ENCODE measurements at regions not wholly inside any gene's neighbourhood (a gene's known extent, or its start where the extent isn't known, plus 50 kb on each side); places are given as distances from the start of the nearest gene placed in this dataset.
A peak's percentile ranks its signal among the peaks of the same experiment; 100 is the strongest.

DNA sequence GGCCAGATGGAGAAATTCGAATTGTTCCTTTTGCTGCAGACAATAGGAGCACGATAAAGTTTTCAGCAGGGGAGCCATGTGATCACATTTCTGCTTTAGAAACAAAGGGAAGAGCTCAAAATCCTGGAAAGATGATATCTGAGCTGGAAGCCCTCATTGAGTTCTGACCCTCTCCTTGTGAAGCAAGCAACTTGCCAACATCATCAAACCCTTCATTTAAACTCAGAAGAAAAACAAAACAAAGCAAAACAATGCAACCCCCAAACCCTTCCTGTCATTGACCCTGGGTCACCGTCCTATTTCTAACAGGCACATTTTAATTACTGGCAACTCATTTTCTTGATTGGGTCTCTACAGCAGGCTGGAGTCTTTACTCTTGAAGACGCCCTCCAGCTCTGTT, 198.3 kb upstream of the ZNF32 start:
- 61% methylated on average over 4 of the region's 4 CpGs for WGBS
- no peak for DNase-seq (ENCODE audit: low spot score)
- Histone ChIP-seq H3K27ac (ENCODE audit: low read depth in 1 of 2, low read length in 2 of 2) (no peak overlapping the region), H3K27me3 (ENCODE audit: control insufficient read depth in 4 of 4, insufficient read depth in 4 of 4, low read length in 3 of 4) (no peaks in the 10 kb centered on the region), H3K4me3 (ENCODE audit: low read depth in 1 of 3, low read length in 3 of 3) (no peak overlapping the region), H3K9me3 (ENCODE audit: control insufficient read depth in 4 of 4, low read length in 3 of 4) (no peaks in the 10 kb centered on the region), H3K9ac (ENCODE audit: low read depth in 1 of 2, low read length in 2 of 2) (no peak overlapping the region), H3K4me1 (ENCODE audit: control insufficient read depth in 4 of 4, insufficient read depth in 4 of 4, low read length in 3 of 4) (no peaks in the 10 kb centered on the region), H3K36me3 (ENCODE audit: control insufficient read depth in 4 of 4, insufficient read depth in 3 of 4, low read depth in 1 of 4, low read length in 3 of 4) (no peaks in the 10 kb centered on the region)
- TF ChIP-seq NR2F2 (IDR thresholded peaks at IDR 0.05) (peak; percentile 73), HNF4A (conservative IDR thresholded peaks at IDR 0.05) (no peak)

DNA sequence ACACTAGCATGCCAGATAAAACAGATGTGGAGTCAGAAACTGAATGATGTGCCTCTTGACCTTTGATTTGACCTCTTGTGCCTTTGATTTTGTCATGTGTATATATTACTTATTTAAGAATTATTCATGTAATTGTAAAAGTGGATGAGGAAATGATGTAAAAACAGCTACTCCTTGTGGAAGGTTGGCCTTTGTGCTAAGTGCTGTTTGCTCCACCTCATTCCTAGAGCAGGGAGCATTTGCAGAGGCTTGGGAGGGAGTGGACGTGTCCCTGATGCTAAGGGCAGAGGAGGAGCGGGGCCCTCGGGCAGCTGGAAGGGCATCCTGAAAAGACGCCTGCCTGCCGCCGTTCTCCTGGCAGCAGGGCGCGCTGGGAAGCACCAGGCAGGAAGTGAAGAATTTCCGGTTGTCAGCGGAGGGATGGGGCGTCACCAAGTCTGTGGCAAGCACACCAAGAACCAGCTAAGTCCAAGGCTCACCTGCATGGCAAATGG, 197.6 kb upstream of the ZNF32 start:
- 59% methylated on average over 11 of the region's 11 CpGs for WGBS
- Histone ChIP-seq H3K36me3 (ENCODE audit: control insufficient read depth in 4 of 4, insufficient read depth in 3 of 4, low read depth in 1 of 4, low read length in 3 of 4) (no peaks in the 10 kb centered on the region), H3K4me1 (ENCODE audit: control insufficient read depth in 4 of 4, insufficient read depth in 4 of 4, low read length in 3 of 4) (no peaks in the 10 kb centered on the region), H3K27me3 (ENCODE audit: control insufficient read depth in 4 of 4, insufficient read depth in 4 of 4, low read length in 3 of 4) (no peaks in the 10 kb centered on the region), H3K4me3 (ENCODE audit: low read depth in 1 of 3, low read length in 3 of 3) (no peak overlapping the region), H3K27ac (ENCODE audit: low read depth in 1 of 2, low read length in 2 of 2) (peak overlapping the region; percentile 37 to 67), H3K9me3 (ENCODE audit: control insufficient read depth in 4 of 4, low read length in 3 of 4) (no peaks in the 10 kb centered on the region), H3K9ac (ENCODE audit: low read depth in 1 of 2, low read length in 2 of 2) (no peak overlapping the region)
- DNase-seq (ENCODE audit: low spot score), result no peak
- TF ChIP-seq NR2F2 (IDR thresholded peaks at IDR 0.05) (peak; percentile 82), RAD21 (IDR thresholded peaks at IDR 0.05) (peak; percentile 29 to 41), JUND (IDR thresholded peaks at IDR 0.05) (no peak), HNF4G (IDR thresholded peaks at IDR 0.05) (no peak), HNF4A (conservative IDR thresholded peaks at IDR 0.05) (no peak), YY1 (IDR thresholded peaks at IDR 0.05) (no peak)
- TF ChIP-seq, protein P1, sequence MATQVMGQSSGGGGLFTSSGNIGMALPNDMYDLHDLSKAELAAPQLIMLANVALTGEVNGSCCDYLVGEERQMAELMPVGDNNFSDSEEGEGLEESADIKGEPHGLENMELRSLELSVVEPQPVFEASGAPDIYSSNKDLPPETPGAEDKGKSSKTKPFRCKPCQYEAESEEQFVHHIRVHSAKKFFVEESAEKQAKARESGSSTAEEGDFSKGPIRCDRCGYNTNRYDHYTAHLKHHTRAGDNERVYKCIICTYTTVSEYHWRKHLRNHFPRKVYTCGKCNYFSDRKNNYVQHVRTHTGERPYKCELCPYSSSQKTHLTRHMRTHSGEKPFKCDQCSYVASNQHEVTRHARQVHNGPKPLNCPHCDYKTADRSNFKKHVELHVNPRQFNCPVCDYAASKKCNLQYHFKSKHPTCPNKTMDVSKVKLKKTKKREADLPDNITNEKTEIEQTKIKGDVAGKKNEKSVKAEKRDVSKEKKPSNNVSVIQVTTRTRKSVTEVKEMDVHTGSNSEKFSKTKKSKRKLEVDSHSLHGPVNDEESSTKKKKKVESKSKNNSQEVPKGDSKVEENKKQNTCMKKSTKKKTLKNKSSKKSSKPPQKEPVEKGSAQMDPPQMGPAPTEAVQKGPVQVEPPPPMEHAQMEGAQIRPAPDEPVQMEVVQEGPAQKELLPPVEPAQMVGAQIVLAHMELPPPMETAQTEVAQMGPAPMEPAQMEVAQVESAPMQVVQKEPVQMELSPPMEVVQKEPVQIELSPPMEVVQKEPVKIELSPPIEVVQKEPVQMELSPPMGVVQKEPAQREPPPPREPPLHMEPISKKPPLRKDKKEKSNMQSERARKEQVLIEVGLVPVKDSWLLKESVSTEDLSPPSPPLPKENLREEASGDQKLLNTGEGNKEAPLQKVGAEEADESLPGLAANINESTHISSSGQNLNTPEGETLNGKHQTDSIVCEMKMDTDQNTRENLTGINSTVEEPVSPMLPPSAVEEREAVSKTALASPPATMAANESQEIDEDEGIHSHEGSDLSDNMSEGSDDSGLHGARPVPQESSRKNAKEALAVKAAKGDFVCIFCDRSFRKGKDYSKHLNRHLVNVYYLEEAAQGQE (IDR thresholded peaks at IDR 0.05), result no peak

DNA sequence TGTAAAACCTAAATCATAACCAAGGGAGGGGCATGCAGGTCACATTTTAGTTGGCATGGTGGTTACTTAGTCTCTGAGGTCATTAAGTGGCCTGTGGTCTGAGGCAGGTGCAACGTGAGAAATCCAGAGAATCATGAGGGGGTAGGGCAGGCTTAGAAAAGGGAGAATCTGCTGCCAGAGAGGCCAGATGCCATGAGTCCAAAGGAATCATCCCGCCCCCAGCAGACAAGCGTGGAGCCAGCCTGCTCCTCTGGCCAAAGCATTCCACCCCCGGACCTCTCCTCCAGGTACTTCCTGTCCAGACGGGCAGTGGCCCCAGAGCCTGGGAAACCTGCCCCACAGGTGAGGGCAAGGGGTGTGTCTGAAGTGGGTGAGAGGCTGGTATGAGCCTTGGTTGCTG, 196.4 kb upstream of the ZNF32 start:
- no peaks in the 10 kb centered on the region for H3K4me1 ChIP-seq (ENCODE audit: control insufficient read depth in 4 of 4, insufficient read depth in 4 of 4, low read length in 3 of 4)
- H3K36me3 ChIP-seq (ENCODE audit: control insufficient read depth in 4 of 4, insufficient read depth in 3 of 4, low read depth in 1 of 4, low read length in 3 of 4), result no peaks in the 10 kb centered on the region
- H3K27ac ChIP-seq (ENCODE audit: low read depth in 1 of 2, low read length in 2 of 2), result no peak overlapping the region
- H3K27me3 ChIP-seq (ENCODE audit: control insufficient read depth in 4 of 4, insufficient read depth in 4 of 4, low read length in 3 of 4), result no peaks in the 10 kb centered on the region
- H3K4me3 ChIP-seq (ENCODE audit: low read depth in 1 of 3, low read length in 3 of 3), result no peak overlapping the region
- H3K9me3 ChIP-seq (ENCODE audit: control insufficient read depth in 4 of 4, low read length in 3 of 4), result no peaks in the 10 kb centered on the region
- no peak for DNase-seq (ENCODE audit: low spot score)
- no peak overlapping the region for H3K9ac ChIP-seq (ENCODE audit: low read depth in 1 of 2, low read length in 2 of 2)
- 76% methylated on average over 5 of the region's 5 CpGs for WGBS
- no peak for TF ChIP-seq GABPA (IDR thresholded peaks at IDR 0.05 in 1 of 2, conservative IDR thresholded peaks at IDR 0.05 in 1 of 2)
- TF ChIP-seq, protein P2, sequence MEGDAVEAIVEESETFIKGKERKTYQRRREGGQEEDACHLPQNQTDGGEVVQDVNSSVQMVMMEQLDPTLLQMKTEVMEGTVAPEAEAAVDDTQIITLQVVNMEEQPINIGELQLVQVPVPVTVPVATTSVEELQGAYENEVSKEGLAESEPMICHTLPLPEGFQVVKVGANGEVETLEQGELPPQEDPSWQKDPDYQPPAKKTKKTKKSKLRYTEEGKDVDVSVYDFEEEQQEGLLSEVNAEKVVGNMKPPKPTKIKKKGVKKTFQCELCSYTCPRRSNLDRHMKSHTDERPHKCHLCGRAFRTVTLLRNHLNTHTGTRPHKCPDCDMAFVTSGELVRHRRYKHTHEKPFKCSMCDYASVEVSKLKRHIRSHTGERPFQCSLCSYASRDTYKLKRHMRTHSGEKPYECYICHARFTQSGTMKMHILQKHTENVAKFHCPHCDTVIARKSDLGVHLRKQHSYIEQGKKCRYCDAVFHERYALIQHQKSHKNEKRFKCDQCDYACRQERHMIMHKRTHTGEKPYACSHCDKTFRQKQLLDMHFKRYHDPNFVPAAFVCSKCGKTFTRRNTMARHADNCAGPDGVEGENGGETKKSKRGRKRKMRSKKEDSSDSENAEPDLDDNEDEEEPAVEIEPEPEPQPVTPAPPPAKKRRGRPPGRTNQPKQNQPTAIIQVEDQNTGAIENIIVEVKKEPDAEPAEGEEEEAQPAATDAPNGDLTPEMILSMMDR (IDR thresholded peaks at IDR 0.05; ENCODE audit: low read depth, low read length, missing input control), result no peak
- TF ChIP-seq, protein P1 (IDR thresholded peaks at IDR 0.05), result no peak
- no peak for TF ChIP-seq RXRA (IDR thresholded peaks at IDR 0.05)
- TF ChIP-seq NR2F2 (IDR thresholded peaks at IDR 0.05), result no peak
- TF ChIP-seq HNF4G (IDR thresholded peaks at IDR 0.05), result no peak
- TF ChIP-seq JUND (IDR thresholded peaks at IDR 0.05), result no peak
- TF ChIP-seq, protein P3, sequence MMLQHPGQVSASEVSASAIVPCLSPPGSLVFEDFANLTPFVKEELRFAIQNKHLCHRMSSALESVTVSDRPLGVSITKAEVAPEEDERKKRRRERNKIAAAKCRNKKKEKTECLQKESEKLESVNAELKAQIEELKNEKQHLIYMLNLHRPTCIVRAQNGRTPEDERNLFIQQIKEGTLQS (IDR thresholded peaks at IDR 0.05), result no peak
- no peak for TF ChIP-seq SP1 (IDR thresholded peaks at IDR 0.05)
- TF ChIP-seq, protein P4, sequence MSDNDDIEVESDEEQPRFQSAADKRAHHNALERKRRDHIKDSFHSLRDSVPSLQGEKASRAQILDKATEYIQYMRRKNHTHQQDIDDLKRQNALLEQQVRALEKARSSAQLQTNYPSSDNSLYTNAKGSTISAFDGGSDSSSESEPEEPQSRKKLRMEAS (IDR thresholded peaks at IDR 0.05), result no peak
- TF ChIP-seq YY1 (IDR thresholded peaks at IDR 0.05), result no peak
- TF ChIP-seq TAF1 (conservative IDR thresholded peaks at IDR 0.05), result no peak
- TF ChIP-seq FOXA1 (IDR thresholded peaks at IDR 0.05), result no peak
- no peak for TF ChIP-seq EGR1 (IDR thresholded peaks at IDR 0.05; ENCODE audit: low read depth in 2 of 2)
- TF ChIP-seq, protein P5, sequence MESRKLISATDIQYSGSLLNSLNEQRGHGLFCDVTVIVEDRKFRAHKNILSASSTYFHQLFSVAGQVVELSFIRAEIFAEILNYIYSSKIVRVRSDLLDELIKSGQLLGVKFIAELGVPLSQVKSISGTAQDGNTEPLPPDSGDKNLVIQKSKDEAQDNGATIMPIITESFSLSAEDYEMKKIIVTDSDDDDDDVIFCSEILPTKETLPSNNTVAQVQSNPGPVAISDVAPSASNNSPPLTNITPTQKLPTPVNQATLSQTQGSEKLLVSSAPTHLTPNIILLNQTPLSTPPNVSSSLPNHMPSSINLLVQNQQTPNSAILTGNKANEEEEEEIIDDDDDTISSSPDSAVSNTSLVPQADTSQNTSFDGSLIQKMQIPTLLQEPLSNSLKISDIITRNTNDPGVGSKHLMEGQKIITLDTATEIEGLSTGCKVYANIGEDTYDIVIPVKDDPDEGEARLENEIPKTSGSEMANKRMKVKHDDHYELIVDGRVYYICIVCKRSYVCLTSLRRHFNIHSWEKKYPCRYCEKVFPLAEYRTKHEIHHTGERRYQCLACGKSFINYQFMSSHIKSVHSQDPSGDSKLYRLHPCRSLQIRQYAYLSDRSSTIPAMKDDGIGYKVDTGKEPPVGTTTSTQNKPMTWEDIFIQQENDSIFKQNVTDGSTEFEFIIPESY (IDR thresholded peaks at IDR 0.05), result no peak
- TF ChIP-seq RAD21 (IDR thresholded peaks at IDR 0.05), result no peak

All from liver (tissue), 8 donors.